ENCODE measurements at regions not wholly inside any gene's neighbourhood (a gene's known extent, or its start where the extent isn't known, plus 50 kb on each side); places are given as distances from the start of the nearest gene placed in this dataset.

DNA sequence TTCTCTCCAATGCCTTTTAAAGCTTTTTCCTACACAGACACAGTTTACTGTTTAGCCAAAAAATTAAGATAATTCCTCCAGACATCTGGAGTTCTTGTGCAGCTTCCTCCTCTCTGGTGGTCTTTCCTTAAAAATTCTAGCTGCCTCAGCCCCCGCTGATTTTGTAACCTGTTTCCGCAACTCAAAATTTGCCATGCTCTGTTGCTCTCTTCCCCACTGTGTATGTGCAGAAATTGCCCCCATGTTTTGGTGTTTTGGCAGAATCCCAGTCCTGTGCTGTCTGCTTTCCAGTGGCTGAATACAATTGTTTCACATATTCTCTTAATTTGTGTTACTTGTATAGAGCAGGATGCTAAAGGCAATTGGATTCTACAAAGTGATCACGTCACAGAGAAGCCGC, 151.7 kb upstream of the PRSS1 start:
- TF ChIP-seq, protein P1, sequence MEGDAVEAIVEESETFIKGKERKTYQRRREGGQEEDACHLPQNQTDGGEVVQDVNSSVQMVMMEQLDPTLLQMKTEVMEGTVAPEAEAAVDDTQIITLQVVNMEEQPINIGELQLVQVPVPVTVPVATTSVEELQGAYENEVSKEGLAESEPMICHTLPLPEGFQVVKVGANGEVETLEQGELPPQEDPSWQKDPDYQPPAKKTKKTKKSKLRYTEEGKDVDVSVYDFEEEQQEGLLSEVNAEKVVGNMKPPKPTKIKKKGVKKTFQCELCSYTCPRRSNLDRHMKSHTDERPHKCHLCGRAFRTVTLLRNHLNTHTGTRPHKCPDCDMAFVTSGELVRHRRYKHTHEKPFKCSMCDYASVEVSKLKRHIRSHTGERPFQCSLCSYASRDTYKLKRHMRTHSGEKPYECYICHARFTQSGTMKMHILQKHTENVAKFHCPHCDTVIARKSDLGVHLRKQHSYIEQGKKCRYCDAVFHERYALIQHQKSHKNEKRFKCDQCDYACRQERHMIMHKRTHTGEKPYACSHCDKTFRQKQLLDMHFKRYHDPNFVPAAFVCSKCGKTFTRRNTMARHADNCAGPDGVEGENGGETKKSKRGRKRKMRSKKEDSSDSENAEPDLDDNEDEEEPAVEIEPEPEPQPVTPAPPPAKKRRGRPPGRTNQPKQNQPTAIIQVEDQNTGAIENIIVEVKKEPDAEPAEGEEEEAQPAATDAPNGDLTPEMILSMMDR (IDR thresholded peaks at IDR 0.05): no peak
- no peak for TF ChIP-seq POLR2A (IDR thresholded peaks at IDR 0.05)
- TF ChIP-seq POLR2AphosphoS5 (IDR thresholded peaks at IDR 0.05; ENCODE audit: insufficient read depth in 1 of 2, low read depth in 1 of 2): no peak
- Histone ChIP-seq H3K9me3 (no peaks in the 10 kb centered on the region), H3K27ac (no peak overlapping the region), H3K27me3 (no peaks in the 10 kb centered on the region), H3K4me3 (no peak overlapping the region), H3K4me1 (no peaks in the 10 kb centered on the region), H3K36me3 (no peaks in the 10 kb centered on the region)
- intact Hi-C loops (cut with DNase I): no loop called here
- DNase-seq (ENCODE audit: extremely low spot score in 2 of 2): no peak

DNA sequence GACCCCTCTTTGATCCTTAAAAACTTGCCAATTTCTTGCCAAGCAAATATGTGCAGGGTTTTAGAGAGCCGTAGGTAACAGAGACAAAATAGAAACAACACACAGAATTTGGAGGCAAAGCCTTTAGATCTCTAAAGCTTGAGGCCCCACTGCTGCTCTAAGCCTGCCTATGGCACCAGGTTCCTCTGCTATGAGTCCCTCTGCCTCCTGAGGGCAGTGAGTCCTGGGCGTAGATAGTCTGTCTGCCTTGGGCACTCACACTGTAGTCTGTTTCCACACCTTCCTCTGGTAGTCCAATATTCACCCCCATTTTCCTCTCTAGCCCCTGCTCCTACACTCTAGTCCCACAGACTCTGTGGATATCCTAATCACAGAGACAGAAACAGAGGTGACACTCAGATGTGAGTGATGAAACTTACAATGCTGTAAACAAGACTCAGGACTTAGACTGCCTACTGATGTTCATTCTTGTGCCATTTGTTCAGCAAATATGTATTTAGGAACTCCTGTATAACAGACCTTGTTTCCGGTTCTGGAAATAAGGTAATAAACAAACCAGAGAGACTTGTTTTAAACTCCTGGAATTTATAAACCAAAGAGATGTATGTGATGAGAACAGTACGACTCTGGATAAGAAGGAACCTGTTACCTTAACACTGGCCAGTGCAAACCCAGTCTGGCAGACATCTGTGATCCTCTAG, 153.3 kb upstream of the PRSS1 start:
- Histone ChIP-seq H3K36me3 (no peaks in the 10 kb centered on the region), H3K27ac (no peak overlapping the region), H3K9me3 (no peaks in the 10 kb centered on the region), H3K4me3 (no peak overlapping the region), H3K4me1 (no peaks in the 10 kb centered on the region), H3K27me3 (no peaks in the 10 kb centered on the region)
- TF ChIP-seq, protein P1 (IDR thresholded peaks at IDR 0.05): no peak
- TF ChIP-seq POLR2AphosphoS5 (IDR thresholded peaks at IDR 0.05; ENCODE audit: insufficient read depth in 1 of 2, low read depth in 1 of 2): no peak
- TF ChIP-seq POLR2A (IDR thresholded peaks at IDR 0.05): no peak
- intact Hi-C loops (cut with DNase I): no loop called here
- no peak for DNase-seq (ENCODE audit: extremely low spot score in 2 of 2)

- Histone ChIP-seq H3K9me3 (no peaks in the 10 kb centered on the region), H3K27me3 (no peaks in the 10 kb centered on the region), H3K27ac (no peak overlapping the region), H3K36me3 (no peaks in the 10 kb centered on the region), H3K4me1 (no peaks in the 10 kb centered on the region), H3K4me3 (no peak overlapping the region)
- no peak for DNase-seq (ENCODE audit: extremely low spot score in 2 of 2)
- TF ChIP-seq, protein P1 (IDR thresholded peaks at IDR 0.05): no peak
- TF ChIP-seq POLR2AphosphoS5 (IDR thresholded peaks at IDR 0.05; ENCODE audit: insufficient read depth in 1 of 2, low read depth in 1 of 2): no peak
- no peak for TF ChIP-seq POLR2A (IDR thresholded peaks at IDR 0.05)
- intact Hi-C loops (cut with DNase I): no loop called here
These were observed 155.2 kb upstream of the PRSS1 start for GRCh38 chr7:142594078-142594477.

- no peak for TF ChIP-seq POLR2AphosphoS5 (IDR thresholded peaks at IDR 0.05; ENCODE audit: insufficient read depth in 1 of 2, low read depth in 1 of 2)
- TF ChIP-seq, protein P1 (IDR thresholded peaks at IDR 0.05): no peak
- TF ChIP-seq POLR2A (IDR thresholded peaks at IDR 0.05): no peak
- Histone ChIP-seq H3K9me3 (no peaks in the 10 kb centered on the region), H3K4me1 (no peaks in the 10 kb centered on the region), H3K27ac (no peak overlapping the region), H3K36me3 (no peaks in the 10 kb centered on the region), H3K4me3 (no peak overlapping the region), H3K27me3 (no peaks in the 10 kb centered on the region)
- intact Hi-C loops (cut with DNase I): no loop called here
- DNase-seq (ENCODE audit: extremely low spot score in 2 of 2): no peak
These were observed 156.2 kb upstream of the PRSS1 start for GRCh38 chr7:142593106-142593505.

DNA sequence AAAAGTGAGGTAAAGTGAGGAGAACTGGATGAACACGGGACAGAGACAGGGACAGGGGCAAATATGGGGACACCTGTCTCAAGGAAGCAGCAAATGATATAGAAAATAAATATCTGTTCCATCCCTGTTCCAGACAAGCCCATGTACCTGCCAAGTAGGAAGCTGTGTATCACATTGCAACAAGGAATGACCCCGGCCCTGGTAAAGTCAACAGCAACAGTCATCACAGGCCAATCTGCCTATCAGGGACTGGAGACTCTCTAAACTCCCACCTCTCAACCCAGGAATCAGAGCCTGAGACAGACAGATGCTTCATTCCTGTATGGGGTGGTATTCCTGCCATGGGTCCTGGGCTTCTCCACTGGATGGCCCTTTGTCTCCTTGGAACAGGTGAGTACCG, 156.6 kb upstream of the PRSS1 start:
- Histone ChIP-seq H3K36me3 (no peaks in the 10 kb centered on the region), H3K4me3 (no peak overlapping the region), H3K4me1 (no peaks in the 10 kb centered on the region), H3K27me3 (no peaks in the 10 kb centered on the region), H3K9me3 (no peaks in the 10 kb centered on the region), H3K27ac (no peak overlapping the region)
- no peak for DNase-seq (ENCODE audit: extremely low spot score in 2 of 2)
- TF ChIP-seq, protein P1 (IDR thresholded peaks at IDR 0.05): no peak
- TF ChIP-seq POLR2AphosphoS5 (IDR thresholded peaks at IDR 0.05; ENCODE audit: insufficient read depth in 1 of 2, low read depth in 1 of 2) (no peak), POLR2A (IDR thresholded peaks at IDR 0.05) (no peak)
- intact Hi-C loops (cut with DNase I): no loop called here

Data from vagina (tissue), 2 donors.